Esophagus squamous epithelium (tissue), 4 donors: ENCODE measurements at regions not wholly inside any gene's neighbourhood (a gene's known extent, or its start where the extent isn't known, plus 50 kb on each side); places are given as distances from the start of the nearest gene placed in this dataset.

Source experiments
- POLR2A ChIP-seq, 4 donors: fragments of 450-650 bp; IDR thresholded peaks; one replicate each; pipeline ENCODE4 v1.6.1; 2017; ENCODE audit warnings: antibody characterized with exemption in 4 of 4, mild to moderate bottlenecking in 4 of 4, moderate library complexity in 3 of 4
- TF ChIP-seq, protein P1 (sequence below), 6 experiments: fragments of 450-650 bp in 4 of 6; fragments of 200-600 bp in 2 of 6; sonication (generic) in 2 of 6; IDR thresholded peaks; one replicate each; pipeline ENCODE4 v1.5.1; 2016 to 2019; ENCODE audit warnings: antibody characterized with exemption in 6 of 6, mild to moderate bottlenecking in 4 of 6, moderate library complexity in 4 of 6

DNA sequence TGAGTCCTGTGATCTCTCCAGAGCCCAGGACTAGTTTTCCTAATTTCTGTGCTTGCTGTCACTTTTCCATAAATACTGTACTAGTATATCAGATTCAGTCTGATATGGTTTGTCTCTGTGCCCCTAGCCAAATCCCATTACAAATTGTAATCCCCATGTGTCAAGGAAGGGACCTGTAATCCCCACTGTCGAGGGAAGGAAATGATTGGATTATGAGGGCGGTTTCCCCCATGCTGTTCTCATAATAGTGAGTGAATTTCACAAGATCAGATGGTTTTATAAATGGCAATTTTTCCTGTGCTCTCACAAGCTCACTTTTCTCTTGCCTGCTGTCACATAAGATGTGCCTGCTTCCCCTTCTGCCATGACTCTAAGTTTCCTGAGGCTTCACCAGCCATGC, 54.8 kb upstream of the IFRD1 start:
- TF ChIP-seq, protein P1, sequence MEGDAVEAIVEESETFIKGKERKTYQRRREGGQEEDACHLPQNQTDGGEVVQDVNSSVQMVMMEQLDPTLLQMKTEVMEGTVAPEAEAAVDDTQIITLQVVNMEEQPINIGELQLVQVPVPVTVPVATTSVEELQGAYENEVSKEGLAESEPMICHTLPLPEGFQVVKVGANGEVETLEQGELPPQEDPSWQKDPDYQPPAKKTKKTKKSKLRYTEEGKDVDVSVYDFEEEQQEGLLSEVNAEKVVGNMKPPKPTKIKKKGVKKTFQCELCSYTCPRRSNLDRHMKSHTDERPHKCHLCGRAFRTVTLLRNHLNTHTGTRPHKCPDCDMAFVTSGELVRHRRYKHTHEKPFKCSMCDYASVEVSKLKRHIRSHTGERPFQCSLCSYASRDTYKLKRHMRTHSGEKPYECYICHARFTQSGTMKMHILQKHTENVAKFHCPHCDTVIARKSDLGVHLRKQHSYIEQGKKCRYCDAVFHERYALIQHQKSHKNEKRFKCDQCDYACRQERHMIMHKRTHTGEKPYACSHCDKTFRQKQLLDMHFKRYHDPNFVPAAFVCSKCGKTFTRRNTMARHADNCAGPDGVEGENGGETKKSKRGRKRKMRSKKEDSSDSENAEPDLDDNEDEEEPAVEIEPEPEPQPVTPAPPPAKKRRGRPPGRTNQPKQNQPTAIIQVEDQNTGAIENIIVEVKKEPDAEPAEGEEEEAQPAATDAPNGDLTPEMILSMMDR (IDR thresholded peaks at IDR 0.05) = no peak
- TF ChIP-seq POLR2A (IDR thresholded peaks at IDR 0.05) = no peak
